HEK293 (cell line): ENCODE measurements at regions not wholly inside any gene's neighbourhood (a gene's known extent, or its start where the extent isn't known, plus 50 kb on each side); places are given as distances from the start of the nearest gene placed in this dataset.

ENCODE experiments used
- REST ChIP-seq: fragments of 450-650 bp; formaldehyde crosslinking; IDR thresholded peaks from 2 replicates; pipeline ENCODE4 v1.5.1; 2016; ENCODE audit warnings: missing biosample characterization, missing genetic modification characterization
- ZNF274 ChIP-seq, 2 experiments: fragments of 200-500 bp in 1 of 2; fragments of 450-650 bp in 1 of 2; sonication (Bioruptor generic) in 1 of 2; formaldehyde crosslinking in 1 of 2; IDR thresholded peaks; 2 replicates each; pipeline versions ENCODE4 v1.5.1 to v1.6.1; 2014 to 2016; ENCODE audit warnings: borderline replicate concordance in 1 of 2, inconsistent platforms in 1 of 2, low read length in 1 of 2, missing biosample characterization in 1 of 2, missing genetic modification characterization in 1 of 2
- TF ChIP-seq, protein P1 (sequence below): fragments of 450-650 bp; formaldehyde crosslinking; IDR thresholded peaks from 2 replicates; pipeline ENCODE4 v1.5.1; 2016; ENCODE audit warnings: missing biosample characterization, missing genetic modification characterization

GRCh38 chr6:141347086-141347485 lies 785.6 kb upstream of the GJE1 start:
- TF ChIP-seq, protein P1, sequence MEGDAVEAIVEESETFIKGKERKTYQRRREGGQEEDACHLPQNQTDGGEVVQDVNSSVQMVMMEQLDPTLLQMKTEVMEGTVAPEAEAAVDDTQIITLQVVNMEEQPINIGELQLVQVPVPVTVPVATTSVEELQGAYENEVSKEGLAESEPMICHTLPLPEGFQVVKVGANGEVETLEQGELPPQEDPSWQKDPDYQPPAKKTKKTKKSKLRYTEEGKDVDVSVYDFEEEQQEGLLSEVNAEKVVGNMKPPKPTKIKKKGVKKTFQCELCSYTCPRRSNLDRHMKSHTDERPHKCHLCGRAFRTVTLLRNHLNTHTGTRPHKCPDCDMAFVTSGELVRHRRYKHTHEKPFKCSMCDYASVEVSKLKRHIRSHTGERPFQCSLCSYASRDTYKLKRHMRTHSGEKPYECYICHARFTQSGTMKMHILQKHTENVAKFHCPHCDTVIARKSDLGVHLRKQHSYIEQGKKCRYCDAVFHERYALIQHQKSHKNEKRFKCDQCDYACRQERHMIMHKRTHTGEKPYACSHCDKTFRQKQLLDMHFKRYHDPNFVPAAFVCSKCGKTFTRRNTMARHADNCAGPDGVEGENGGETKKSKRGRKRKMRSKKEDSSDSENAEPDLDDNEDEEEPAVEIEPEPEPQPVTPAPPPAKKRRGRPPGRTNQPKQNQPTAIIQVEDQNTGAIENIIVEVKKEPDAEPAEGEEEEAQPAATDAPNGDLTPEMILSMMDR (tag by site-specific recombination): no peak
- TF ChIP-seq ZNF274 (IDR thresholded peaks at IDR 0.05; ENCODE audit: low read length): no peak
- TF ChIP-seq ZNF274 (tag by site-specific recombination; IDR thresholded peaks at IDR 0.05; ENCODE audit: borderline replicate concordance): no peak
- no peak for TF ChIP-seq REST (tag by site-specific recombination)
